ENCODE measurements at regions not wholly inside any gene's neighbourhood (a gene's known extent, or its start where the extent isn't known, plus 50 kb on each side); places are given as distances from the start of the nearest gene placed in this dataset.

GRCh38 chr12:18886962-18887361, 149.0 kb downstream of the CAPZA3 start:
- TF ChIP-seq EZH2 (optimal IDR thresholded peaks at IDR 0.05; ENCODE audit: low read depth, low read length) (no peak), CTCF (IDR thresholded peaks at IDR 0.05; ENCODE audit: low read length) (no peak)
